ENCODE measurements at regions not wholly inside any gene's neighbourhood (a gene's known extent, or its start where the extent isn't known, plus 50 kb on each side); places are given as distances from the start of the nearest gene placed in this dataset.
"Not testable (repeated sequence)": the region's sequence is repeated elsewhere in the genome, so short reads cannot be mapped to it uniquely, and the experiment has no call there.

GRCh38 chr7:66553675-66554074 is 75.0 kb upstream of the KCTD7 start:
- peaks cover 28% of the 10 kb centered on the region for H3K36me3 Mint-ChIP-seq (ENCODE audit: low read depth)
- H3K4me3 Mint-ChIP-seq; H3K27me3 Mint-ChIP-seq (ENCODE audit: low read depth); H3K27ac Mint-ChIP-seq; POLR2A ChIA-PET; H3K4me1 Mint-ChIP-seq (ENCODE audit: low read depth); DNase-seq; ATAC-seq; H3K9me3 Mint-ChIP-seq (ENCODE audit: insufficient read depth): not testable (repeated sequence)
- CTCF ChIA-PET: interaction anchor here (1.2 kb wide), 1 partner anchor 44 kb away, joined by 3 read pairs; no protein-coding TSS in a partner anchor

DNA sequence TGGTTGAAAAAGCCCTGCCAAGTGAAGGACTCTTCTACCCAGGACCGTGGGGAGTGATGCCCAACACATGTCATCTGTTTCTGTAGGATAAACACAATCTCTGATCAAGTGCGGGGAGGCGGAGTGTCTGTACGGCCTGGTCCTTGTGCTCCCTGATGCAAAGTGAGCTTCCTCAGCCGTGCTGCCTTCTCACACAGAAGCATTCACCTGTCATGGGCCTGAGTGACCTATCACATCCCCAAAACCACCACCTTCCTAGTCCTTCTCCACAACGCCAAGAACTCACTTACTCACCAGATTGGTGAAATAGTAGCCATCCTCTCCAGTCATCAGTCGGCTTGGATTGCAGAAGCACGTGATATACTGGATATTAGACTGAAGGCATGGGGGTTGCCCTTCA is 74.4 kb upstream of the KCTD7 start:
- ATAC-seq; H3K27me3 Mint-ChIP-seq (ENCODE audit: low read depth); H3K4me1 Mint-ChIP-seq (ENCODE audit: low read depth); H3K27ac Mint-ChIP-seq; DNase-seq; POLR2A ChIA-PET; H3K4me3 Mint-ChIP-seq; H3K9me3 Mint-ChIP-seq (ENCODE audit: insufficient read depth): not testable (repeated sequence)
- CTCF ChIA-PET: interaction anchor here (1.2 kb wide), 1 partner anchor 43 kb away, joined by 3 read pairs; no protein-coding TSS in a partner anchor
- peaks cover 28% of the 10 kb centered on the region for H3K36me3 Mint-ChIP-seq (ENCODE audit: low read depth)

- ATAC-seq; H3K9me3 Mint-ChIP-seq (ENCODE audit: insufficient read depth); H3K27ac Mint-ChIP-seq; H3K27me3 Mint-ChIP-seq (ENCODE audit: low read depth); H3K4me3 Mint-ChIP-seq; POLR2A ChIA-PET; DNase-seq; H3K4me1 Mint-ChIP-seq (ENCODE audit: low read depth); CTCF ChIA-PET: not testable (repeated sequence)
- H3K36me3 Mint-ChIP-seq (ENCODE audit: low read depth): peaks cover 26% of the 10 kb centered on the region
Measured at GRCh38 chr7:66554842-66555430, 73.7 kb upstream of the KCTD7 start.

DNA sequence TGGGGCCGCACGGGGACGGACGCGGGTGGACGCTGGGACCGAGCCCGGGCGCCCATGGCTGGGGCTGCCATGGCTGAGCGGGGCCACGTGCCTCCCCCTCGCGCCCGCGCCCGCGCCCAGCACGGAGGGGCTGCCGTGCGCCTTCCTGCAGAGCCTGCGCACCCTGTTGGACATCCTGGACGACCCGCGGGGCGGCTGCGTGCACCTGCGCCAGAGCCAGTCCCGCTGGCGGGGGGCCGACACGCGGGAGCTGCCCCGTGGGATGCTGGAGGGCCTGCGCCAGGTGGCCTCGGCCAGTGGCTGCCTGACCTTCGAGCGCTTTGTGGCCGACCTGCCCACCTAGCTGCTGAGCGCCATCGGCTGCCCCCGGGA is 72.5 kb upstream of the KCTD7 start:
- peaks cover 27% of the 10 kb centered on the region for H3K36me3 Mint-ChIP-seq (ENCODE audit: low read depth)
- no peak for ATAC-seq
- DNase-seq: no peak
- H3K4me1 Mint-ChIP-seq (ENCODE audit: low read depth): peaks cover 5% of the 10 kb centered on the region
- no peak overlapping the region for H3K4me3 Mint-ChIP-seq
- H3K27ac Mint-ChIP-seq: no peak overlapping the region
- H3K9me3 Mint-ChIP-seq (ENCODE audit: insufficient read depth): no peaks in the 10 kb centered on the region
- H3K27me3 Mint-ChIP-seq (ENCODE audit: low read depth): no peaks in the 10 kb centered on the region
- CTCF ChIA-PET: no interaction called here
- POLR2A ChIA-PET: no interaction called here

GRCh38 chr7:66556549-66557213 is 72.0 kb upstream of the KCTD7 start:
- no peak overlapping the region for H3K27ac Mint-ChIP-seq
- peaks cover 22% of the 10 kb centered on the region for H3K36me3 Mint-ChIP-seq (ENCODE audit: low read depth)
- POLR2A ChIA-PET: interaction anchor here (0.8 kb wide), 1 partner anchor 98 kb away, joined by 3 read pairs; no protein-coding TSS in a partner anchor
- H3K4me1 Mint-ChIP-seq (ENCODE audit: low read depth): peaks cover 5% of the 10 kb centered on the region
- DNase-seq (no peak), ATAC-seq (no peak)
- H3K4me3 Mint-ChIP-seq: no peak overlapping the region
- no peaks in the 10 kb centered on the region for H3K9me3 Mint-ChIP-seq (ENCODE audit: insufficient read depth)
- CTCF ChIA-PET: interaction anchor here (0.7 to 1.5 kb wide), 4 partner anchors 20 to 113 kb away, joined by 3 to 4 read pairs (median 4); no protein-coding TSS in a partner anchor
- no peaks in the 10 kb centered on the region for H3K27me3 Mint-ChIP-seq (ENCODE audit: low read depth)

DNA sequence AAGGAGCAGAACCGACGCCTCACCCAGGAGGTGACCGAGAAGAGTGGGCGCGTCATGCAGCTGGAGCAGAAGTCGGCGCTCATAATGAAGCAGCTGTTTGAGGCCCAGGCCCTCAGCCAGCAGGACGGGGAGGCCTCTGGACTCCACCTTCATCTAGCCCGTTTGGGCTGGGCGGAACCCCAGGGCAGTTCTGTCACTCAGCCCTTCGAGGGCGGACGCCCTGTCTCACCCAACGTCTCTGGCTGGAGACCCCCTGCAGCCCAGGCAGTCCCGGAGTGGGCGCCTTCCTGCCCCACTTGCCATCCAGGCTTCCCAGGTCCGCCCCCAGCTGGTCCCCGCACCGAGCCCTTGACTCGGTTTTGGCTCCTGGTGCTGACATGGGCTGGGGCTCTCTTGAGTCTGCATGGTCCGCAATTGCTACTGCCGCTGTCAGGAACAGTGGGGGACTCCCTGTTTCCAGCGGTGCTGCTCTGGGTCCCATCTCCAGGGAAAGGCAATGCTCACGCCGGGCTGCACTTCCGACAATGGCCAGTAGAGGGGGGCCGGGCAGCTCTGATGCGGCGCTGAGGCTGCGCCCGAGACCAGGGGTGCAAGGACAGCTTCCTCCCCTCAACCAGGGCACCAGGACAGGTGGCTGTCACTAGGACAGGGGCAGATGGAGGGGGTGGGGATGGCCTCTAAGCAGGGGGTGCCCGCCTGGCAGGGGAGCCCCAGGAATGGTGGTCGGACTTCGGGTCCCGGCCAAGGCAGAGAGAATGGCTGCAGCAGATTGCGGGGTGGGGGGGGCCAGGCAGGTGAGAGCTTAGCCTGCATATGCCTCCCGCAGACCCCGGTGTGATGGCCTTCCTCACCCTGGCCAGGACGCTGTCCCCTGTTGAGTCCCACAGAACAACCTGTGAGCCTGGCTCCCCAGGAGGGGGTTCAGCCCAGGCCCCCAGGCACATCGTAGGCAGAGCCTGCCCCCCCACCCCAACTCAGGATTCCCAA is 71.2 kb upstream of the KCTD7 start:
- Mint-ChIP-seq H3K9me3 (ENCODE audit: insufficient read depth) (no peaks in the 10 kb centered on the region), H3K4me3 (no peak overlapping the region), H3K4me1 (ENCODE audit: low read depth) (peaks cover 5% of the 10 kb centered on the region), H3K27me3 (ENCODE audit: low read depth) (no peaks in the 10 kb centered on the region), H3K27ac (no peak overlapping the region), H3K36me3 (ENCODE audit: low read depth) (peaks cover 18% of the 10 kb centered on the region)
- ATAC-seq (peak; percentile 78), DNase-seq (peak; percentile 76)
- POLR2A ChIA-PET: interaction anchor here (0.6 to 1.0 kb wide), 4 partner anchors 17 to 438 kb away, joined by 3 read pairs; no protein-coding TSS in a partner anchor
- CTCF ChIA-PET: interaction anchor here (0.7 to 1.8 kb wide), 13 partner anchors 14 to 287 kb away, joined by 3 to 10 read pairs (median 3); partner anchors contain the start of genes KCTD7 and RABGEF1

- Mint-ChIP-seq H3K4me3 (no peak overlapping the region), H3K9me3 (ENCODE audit: insufficient read depth) (no peaks in the 10 kb centered on the region), H3K4me1 (ENCODE audit: low read depth) (peaks cover 5% of the 10 kb centered on the region), H3K36me3 (ENCODE audit: low read depth) (peaks cover 19% of the 10 kb centered on the region), H3K27me3 (ENCODE audit: low read depth) (no peaks in the 10 kb centered on the region), H3K27ac (no peak overlapping the region)
- no peak for ATAC-seq
- CTCF ChIA-PET: interaction anchor here (0.7 to 1.8 kb wide), 13 partner anchors 14 to 286 kb away, joined by 3 to 10 read pairs (median 3); partner anchors contain the start of genes KCTD7 and RABGEF1
- no peak for DNase-seq
- POLR2A ChIA-PET: interaction anchor here (1.0 kb wide), 2 partner anchors 16 to 303 kb away, joined by 3 read pairs; no protein-coding TSS in a partner anchor
Measured at GRCh38 chr7:66558201-66558641, 70.5 kb upstream of the KCTD7 start.

DNA sequence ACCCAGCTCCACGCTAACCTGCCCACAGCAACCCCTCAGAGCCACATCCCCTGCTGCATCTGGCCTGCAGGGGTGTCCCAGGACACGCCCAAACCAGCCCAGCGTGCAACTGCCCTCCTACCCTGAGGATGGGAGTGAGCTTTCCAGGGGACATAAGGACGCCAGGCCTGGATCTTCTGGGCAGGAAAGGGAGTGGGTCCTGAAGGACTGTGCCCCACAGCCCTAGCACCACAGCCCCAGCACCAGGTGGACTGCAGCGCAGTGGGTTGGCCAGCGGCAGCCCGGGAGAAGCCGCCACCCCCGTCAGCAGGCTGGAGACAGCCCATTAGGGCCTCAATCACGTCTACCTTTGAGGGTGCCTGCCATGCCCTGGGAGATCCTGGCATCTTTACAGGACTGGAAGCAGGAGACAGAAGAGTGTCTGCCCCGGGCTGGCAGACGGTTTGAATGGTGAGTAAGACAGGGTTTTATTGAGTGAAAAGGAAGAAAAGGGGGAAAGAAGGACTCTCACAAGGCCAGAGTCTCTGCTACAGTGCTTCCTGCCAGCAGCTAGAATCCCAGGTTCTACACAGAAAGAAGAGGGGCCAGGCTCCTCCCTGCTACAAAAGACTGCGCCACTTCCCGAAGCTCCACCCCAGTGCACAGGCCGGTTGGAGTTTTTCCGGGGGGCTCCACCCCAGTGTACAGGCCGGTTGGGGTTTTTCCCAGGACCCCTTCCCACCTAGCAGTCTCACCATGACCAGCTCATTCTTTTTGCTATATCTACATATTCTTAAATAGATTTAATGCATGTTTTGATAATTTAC is 69.8 kb upstream of the KCTD7 start:
- ChIA-PET POLR2A (interaction anchor here (0.6 to 1.0 kb wide), 3 partner anchors 79 to 302 kb away, joined by 3 read pairs; no protein-coding TSS in a partner anchor), CTCF (interaction anchor here (1.2 to 1.8 kb wide), 3 partner anchors 25 to 285 kb away, joined by 3 to 10 read pairs (median 5); partner anchors contain the start of gene KCTD7)
- ATAC-seq: no peak
- Mint-ChIP-seq H3K27ac (peak overlapping the region; percentile 41), H3K4me3 (no peak overlapping the region), H3K36me3 (ENCODE audit: low read depth) (peaks cover 18% of the 10 kb centered on the region), H3K27me3 (ENCODE audit: low read depth) (no peaks in the 10 kb centered on the region), H3K4me1 (ENCODE audit: low read depth) (peaks cover 5% of the 10 kb centered on the region), H3K9me3 (ENCODE audit: insufficient read depth) (no peaks in the 10 kb centered on the region)
- no peak for DNase-seq

GRCh38 chr7:66564045-66564444 is 64.6 kb upstream of the KCTD7 start:
- Mint-ChIP-seq H3K27ac (no peak overlapping the region), H3K36me3 (ENCODE audit: low read depth) (peaks cover 18% of the 10 kb centered on the region), H3K4me1 (ENCODE audit: low read depth) (peaks cover 5% of the 10 kb centered on the region), H3K27me3 (ENCODE audit: low read depth) (no peaks in the 10 kb centered on the region), H3K9me3 (ENCODE audit: insufficient read depth) (no peaks in the 10 kb centered on the region), H3K4me3 (no peak overlapping the region)
- ChIA-PET CTCF (no interaction called here), POLR2A (no interaction called here)
- ATAC-seq (no peak), DNase-seq (no peak)

DNA sequence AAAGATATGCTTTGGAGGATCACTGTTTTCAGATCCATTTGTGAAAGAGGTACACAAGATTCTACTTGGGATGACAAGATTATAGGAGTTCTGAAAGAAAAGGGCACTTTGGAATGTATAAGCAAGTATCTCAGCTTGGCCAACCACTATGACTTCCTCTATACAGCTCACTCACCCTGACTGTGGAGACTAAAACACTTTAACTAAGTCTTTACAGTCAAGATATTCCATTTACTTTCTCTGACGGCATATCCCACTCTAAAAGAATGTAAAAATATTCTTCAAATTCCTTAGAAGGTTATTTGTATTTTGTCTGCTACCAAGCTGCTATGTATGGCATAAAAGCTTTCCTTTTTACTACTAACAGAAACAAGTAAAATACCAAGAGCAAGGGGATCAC is 58.5 kb upstream of the KCTD7 start:
- H3K27me3 Mint-ChIP-seq (ENCODE audit: low read depth); H3K4me3 Mint-ChIP-seq; H3K27ac Mint-ChIP-seq; CTCF ChIA-PET; DNase-seq; H3K9me3 Mint-ChIP-seq (ENCODE audit: insufficient read depth); H3K4me1 Mint-ChIP-seq (ENCODE audit: low read depth); ATAC-seq; POLR2A ChIA-PET: not testable (repeated sequence)
- H3K36me3 Mint-ChIP-seq (ENCODE audit: low read depth): peaks cover 49% of the 10 kb centered on the region

DNA sequence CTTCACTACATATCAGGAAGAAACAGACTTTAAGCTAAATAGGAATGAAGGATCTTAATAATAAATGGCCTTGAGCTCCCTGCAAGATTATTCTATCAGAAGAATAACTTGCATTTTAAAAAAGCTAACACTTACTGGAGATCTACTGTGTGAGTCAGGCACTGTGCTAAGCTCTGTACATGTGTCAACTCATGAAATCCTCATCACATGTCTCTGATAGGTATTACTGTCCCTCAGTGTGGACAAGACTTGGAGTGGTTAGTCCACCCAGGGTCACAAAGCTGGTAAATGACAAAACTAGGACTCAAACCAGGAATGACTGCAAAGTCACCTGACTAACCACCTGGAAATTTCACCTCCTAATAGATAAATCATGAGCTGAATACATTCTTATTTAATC is 57.1 kb upstream of the KCTD7 start:
- no peaks in the 10 kb centered on the region for H3K9me3 Mint-ChIP-seq (ENCODE audit: insufficient read depth)
- no peak for ATAC-seq
- POLR2A ChIA-PET: interaction anchor here (1.5 kb wide), 1 partner anchor 57 kb away, joined by 3 read pairs; the partner anchor contains the start of gene KCTD7
- CTCF ChIA-PET: interaction anchor here (1.1 kb wide), 1 partner anchor 14 kb away, joined by 3 read pairs; no protein-coding TSS in a partner anchor
- H3K27me3 Mint-ChIP-seq (ENCODE audit: low read depth): no peaks in the 10 kb centered on the region
- no peak for DNase-seq
- no peak overlapping the region for H3K4me3 Mint-ChIP-seq
- peaks cover 21% of the 10 kb centered on the region for H3K4me1 Mint-ChIP-seq (ENCODE audit: low read depth)
- H3K36me3 Mint-ChIP-seq (ENCODE audit: low read depth): peaks cover 60% of the 10 kb centered on the region
- H3K27ac Mint-ChIP-seq: no peak overlapping the region

Data from activated CD8-positive, alpha-beta T cell treated with anti-CD3 and anti-CD28 coated beads, Interleukin-2, amount 10 ng/mL, durations not matched to agents 7 days and 5 days (primary cell).